Endothelial cell (in vitro differentiated cells): ENCODE measurements at regions not wholly inside any gene's neighbourhood (a gene's known extent, or its start where the extent isn't known, plus 50 kb on each side); places are given as distances from the start of the nearest gene placed in this dataset.

Experiments used
- DNase-seq: peaks from one replicate; pipeline ENCODE4 v3.0.0; 2021; ENCODE audit warnings: low spot score
- H3K27ac Mint-ChIP-seq: one replicate; pipeline ENCODE4 v1.8.0; 2021; ENCODE audit warnings: mixed read lengths, inconsistent platforms; ENCODE audit not compliant: unreplicated experiment
- H3K27me3 Mint-ChIP-seq: one replicate; pipeline ENCODE4 v1.8.0; 2021; ENCODE audit warnings: mild to moderate bottlenecking, moderate library complexity, mixed read lengths, inconsistent platforms; ENCODE audit not compliant: unreplicated experiment
- H3K36me3 Mint-ChIP-seq: one replicate; pipeline ENCODE4 v1.8.0; 2021; ENCODE audit warnings: mild to moderate bottlenecking, low read depth, mixed read lengths, inconsistent platforms; ENCODE audit not compliant: unreplicated experiment
- H3K4me1 Mint-ChIP-seq: one replicate; pipeline ENCODE4 v1.8.0; 2021; ENCODE audit warnings: mild to moderate bottlenecking, mixed read lengths, inconsistent platforms; ENCODE audit not compliant: unreplicated experiment
- H3K4me3 Mint-ChIP-seq: one replicate; pipeline ENCODE4 v1.8.0; 2021; ENCODE audit warnings: mild to moderate bottlenecking, mixed read lengths, inconsistent platforms; ENCODE audit not compliant: unreplicated experiment
- H3K9me3 Mint-ChIP-seq: one replicate; pipeline ENCODE4 v1.8.0; 2021; ENCODE audit warnings: mixed read lengths, inconsistent platforms; ENCODE audit not compliant: unreplicated experiment
- TF ChIP-seq, protein P1 (sequence below): fragments of 200-600 bp; sonication (generic); IDR thresholded peaks from one replicate; pipeline ENCODE4 v1.5.0; 2021; ENCODE audit warnings: antibody characterized with exemption; ENCODE audit not compliant: unreplicated experiment

DNA sequence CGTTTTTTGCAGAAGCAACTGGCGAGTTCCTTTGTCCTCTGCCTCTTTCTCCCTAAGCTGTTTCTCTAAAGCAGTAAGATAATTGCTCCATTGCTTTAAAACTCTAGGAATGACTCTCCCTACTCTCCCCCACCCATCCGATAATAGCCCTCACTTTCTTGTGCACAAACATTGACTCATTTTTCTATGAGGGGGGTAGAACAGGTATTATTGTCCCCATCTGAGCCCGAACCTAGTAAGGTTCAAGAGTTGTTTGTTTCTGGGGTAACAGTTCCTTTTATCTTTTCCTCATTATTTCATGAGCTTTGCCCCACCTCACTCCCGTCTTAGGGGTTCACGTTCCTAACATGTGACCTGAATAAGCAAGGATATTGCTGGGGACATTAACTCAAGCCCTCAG is 190.6 kb downstream of the EMP1 start:
- TF ChIP-seq, protein P1, sequence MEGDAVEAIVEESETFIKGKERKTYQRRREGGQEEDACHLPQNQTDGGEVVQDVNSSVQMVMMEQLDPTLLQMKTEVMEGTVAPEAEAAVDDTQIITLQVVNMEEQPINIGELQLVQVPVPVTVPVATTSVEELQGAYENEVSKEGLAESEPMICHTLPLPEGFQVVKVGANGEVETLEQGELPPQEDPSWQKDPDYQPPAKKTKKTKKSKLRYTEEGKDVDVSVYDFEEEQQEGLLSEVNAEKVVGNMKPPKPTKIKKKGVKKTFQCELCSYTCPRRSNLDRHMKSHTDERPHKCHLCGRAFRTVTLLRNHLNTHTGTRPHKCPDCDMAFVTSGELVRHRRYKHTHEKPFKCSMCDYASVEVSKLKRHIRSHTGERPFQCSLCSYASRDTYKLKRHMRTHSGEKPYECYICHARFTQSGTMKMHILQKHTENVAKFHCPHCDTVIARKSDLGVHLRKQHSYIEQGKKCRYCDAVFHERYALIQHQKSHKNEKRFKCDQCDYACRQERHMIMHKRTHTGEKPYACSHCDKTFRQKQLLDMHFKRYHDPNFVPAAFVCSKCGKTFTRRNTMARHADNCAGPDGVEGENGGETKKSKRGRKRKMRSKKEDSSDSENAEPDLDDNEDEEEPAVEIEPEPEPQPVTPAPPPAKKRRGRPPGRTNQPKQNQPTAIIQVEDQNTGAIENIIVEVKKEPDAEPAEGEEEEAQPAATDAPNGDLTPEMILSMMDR, result no peak
- Mint-ChIP-seq H3K9me3 (no peaks in the 10 kb centered on the region), H3K36me3 (no peaks in the 10 kb centered on the region), H3K27me3 (peaks cover 1% of the 10 kb centered on the region), H3K4me3 (no peak overlapping the region), H3K27ac (no peak overlapping the region), H3K4me1 (no peaks in the 10 kb centered on the region)
- no peak for DNase-seq

DNA sequence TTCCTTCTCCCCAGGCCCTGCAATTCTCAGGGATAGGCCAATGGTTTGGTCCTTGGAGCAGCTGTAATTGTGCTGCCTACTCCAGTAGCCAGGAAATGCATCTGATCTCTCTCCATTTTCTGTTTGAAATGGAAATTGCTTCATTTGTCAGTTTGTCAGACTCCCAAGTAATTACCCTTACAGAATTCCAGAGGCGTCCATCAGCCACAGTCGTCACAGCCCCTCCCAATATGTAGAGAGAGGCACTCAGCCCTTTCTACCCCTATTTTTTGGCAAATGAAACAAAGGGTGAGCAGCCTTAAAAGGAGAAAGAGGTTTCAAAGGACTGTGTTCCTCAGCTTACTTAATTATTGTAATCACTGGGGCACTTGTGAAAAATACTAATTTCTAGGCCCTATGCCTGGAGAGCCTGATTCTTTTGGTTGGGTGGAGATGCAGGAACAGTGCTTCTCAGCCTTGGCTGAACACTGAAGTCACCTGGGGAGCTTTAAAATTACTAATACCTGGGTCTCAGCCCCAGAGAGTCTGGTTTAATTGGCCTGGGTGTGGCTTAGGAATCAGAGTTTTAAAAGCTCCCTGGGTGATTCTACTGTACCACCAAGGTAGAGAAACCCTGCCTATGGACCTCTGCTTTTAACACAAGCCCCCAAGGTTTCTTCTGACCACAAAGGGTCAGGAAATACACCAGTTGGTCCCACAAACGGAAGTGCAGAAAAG is 190.0 kb downstream of the EMP1 start:
- no peak overlapping the region for H3K4me3 Mint-ChIP-seq
- TF ChIP-seq, protein P1, result no peak
- no peak overlapping the region for H3K27ac Mint-ChIP-seq
- H3K9me3 Mint-ChIP-seq, result no peaks in the 10 kb centered on the region
- no peak for DNase-seq
- no peaks in the 10 kb centered on the region for H3K36me3 Mint-ChIP-seq
- peaks cover 1% of the 10 kb centered on the region for H3K27me3 Mint-ChIP-seq
- no peaks in the 10 kb centered on the region for H3K4me1 Mint-ChIP-seq

DNA sequence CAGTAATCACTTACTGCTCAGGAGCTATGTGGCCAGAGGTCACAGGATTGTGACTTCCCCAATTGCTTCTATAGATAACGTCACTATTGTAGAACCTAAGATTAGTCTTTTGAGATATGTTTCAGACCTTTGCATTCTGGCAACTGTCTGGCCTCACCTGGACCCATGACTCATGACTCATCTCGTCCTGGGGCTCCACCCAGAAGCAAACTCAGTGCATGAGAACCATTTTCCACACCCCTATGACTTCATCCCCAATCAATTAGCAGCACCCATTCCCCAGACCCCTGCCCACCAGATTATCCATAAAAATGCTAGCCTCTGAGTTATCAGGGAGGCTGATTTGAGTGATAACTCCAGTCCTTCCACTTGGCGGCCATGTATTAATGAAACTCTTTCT is 186.9 kb downstream of the EMP1 start:
- H3K36me3 Mint-ChIP-seq, result no peaks in the 10 kb centered on the region
- no peak overlapping the region for H3K4me3 Mint-ChIP-seq
- no peaks in the 10 kb centered on the region for H3K9me3 Mint-ChIP-seq
- no peaks in the 10 kb centered on the region for H3K27me3 Mint-ChIP-seq
- H3K4me1 Mint-ChIP-seq, result peaks cover 2% of the 10 kb centered on the region
- no peak for DNase-seq
- TF ChIP-seq, protein P1, result no peak
- H3K27ac Mint-ChIP-seq, result no peak overlapping the region

DNA sequence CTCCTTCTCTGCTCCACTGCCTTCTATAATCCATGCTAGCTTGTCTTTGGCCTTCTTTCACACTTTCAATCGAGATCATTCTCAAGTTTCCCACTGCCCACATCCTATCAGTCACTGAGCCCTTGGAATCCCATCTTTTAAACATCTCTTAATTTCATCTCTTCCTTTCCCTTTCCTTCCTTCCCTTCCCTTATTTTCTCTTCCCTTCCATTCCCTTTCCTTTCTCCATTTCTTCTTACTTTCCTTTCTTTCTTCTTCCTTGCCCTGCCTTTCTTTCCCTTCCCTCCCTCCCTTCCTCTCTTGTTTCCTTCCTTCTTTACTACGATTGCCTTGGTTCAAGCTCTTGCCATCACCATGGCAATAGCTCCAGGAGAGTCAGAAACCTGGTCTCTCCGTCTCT is 183.8 kb downstream of the EMP1 start:
- Mint-ChIP-seq H3K9me3 (no peaks in the 10 kb centered on the region), H3K4me3 (no peak overlapping the region), H3K27ac (no peak overlapping the region), H3K36me3 (no peaks in the 10 kb centered on the region), H3K4me1 (peaks cover 2% of the 10 kb centered on the region), H3K27me3 (no peaks in the 10 kb centered on the region)
- DNase-seq, result no peak
- TF ChIP-seq, protein P1, result no peak

DNA sequence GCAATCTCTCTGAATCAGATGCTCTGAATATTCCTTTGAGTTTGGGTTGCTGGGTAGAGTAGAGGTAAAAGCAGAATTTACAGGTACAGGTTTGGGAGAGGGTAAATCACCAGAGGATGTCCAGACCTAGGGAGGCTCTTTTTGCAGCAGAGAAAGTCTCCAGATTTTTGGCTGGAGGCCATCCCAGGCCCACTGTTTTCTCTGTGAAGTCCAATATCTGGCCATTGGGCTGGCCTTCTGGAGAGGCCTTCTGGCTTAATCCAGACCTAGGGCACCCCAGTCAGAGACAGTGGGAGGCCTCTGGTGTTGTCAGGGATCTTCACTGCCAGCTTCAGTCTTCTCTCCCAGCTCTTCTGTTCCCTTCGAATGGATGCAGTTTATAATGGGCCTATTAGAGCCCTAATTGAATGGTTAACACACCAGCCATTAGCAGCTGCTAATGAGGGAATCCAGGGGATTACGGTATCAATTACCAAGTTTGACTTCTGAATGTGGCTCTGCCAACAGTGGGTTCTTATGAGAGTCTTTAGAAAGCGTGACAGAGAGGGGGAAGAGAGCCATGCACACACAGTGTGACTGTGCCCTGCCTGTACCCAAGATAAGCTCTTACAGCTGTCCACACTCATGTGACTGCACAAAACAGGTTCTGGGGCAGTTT is 183.1 kb downstream of the EMP1 start:
- TF ChIP-seq, protein P1, result no peak
- Mint-ChIP-seq H3K4me1 (peaks cover 2% of the 10 kb centered on the region), H3K27ac (no peak overlapping the region), H3K27me3 (no peaks in the 10 kb centered on the region), H3K36me3 (no peaks in the 10 kb centered on the region), H3K9me3 (no peaks in the 10 kb centered on the region), H3K4me3 (no peak overlapping the region)
- no peak for DNase-seq
